HEK293T (cell line): ENCODE measurements at regions not wholly inside any gene's neighbourhood (a gene's known extent, or its start where the extent isn't known, plus 50 kb on each side); places are given as distances from the start of the nearest gene placed in this dataset.

Experiments
- BHLHE40 ChIP-seq: fragments of 450-650 bp; IDR thresholded peaks from 2 replicates; pipeline ENCODE4 v1.6.1; 2016; ENCODE audit warnings: mild to moderate bottlenecking, moderate library complexity, borderline replicate concordance
- ELF4 ChIP-seq: fragments of 450-650 bp; IDR thresholded peaks from 2 replicates; pipeline ENCODE4 v1.6.1; 2017; ENCODE audit warnings: antibody characterized with exemption
- FOXA1 ChIP-seq: fragments of 450-650 bp; IDR thresholded peaks from 2 replicates; pipeline ENCODE4 v1.6.1; 2016; ENCODE audit warnings: mild to moderate bottlenecking
- FOXK2 ChIP-seq: fragments of 450-650 bp; IDR thresholded peaks from 2 replicates; pipeline ENCODE4 v1.6.1; 2016; ENCODE audit warnings: mild to moderate bottlenecking
- FOXM1 ChIP-seq: fragments of 450-650 bp; IDR thresholded peaks from 2 replicates; pipeline ENCODE4 v1.6.1; 2017; ENCODE audit warnings: mild to moderate bottlenecking, borderline replicate concordance
- L3MBTL2 ChIP-seq: fragments of 450-650 bp; conservative IDR thresholded peaks from 2 replicates; pipeline ENCODE4 v1.6.1; 2016; ENCODE audit warnings: mild to moderate bottlenecking
- SP1 ChIP-seq: fragments of 450-650 bp; IDR thresholded peaks from 2 replicates; pipeline ENCODE4 v1.6.1; 2017
- SUZ12 ChIP-seq: fragments of 450-650 bp; IDR thresholded peaks from 2 replicates; pipeline ENCODE4 v1.6.1; 2016; ENCODE audit warnings: mild to moderate bottlenecking
- TARDBP ChIP-seq: fragments of 450-650 bp; IDR thresholded peaks from 2 replicates; pipeline ENCODE4 v1.6.1; 2016

- TF ChIP-seq FOXA1, result no peak
- TF ChIP-seq SUZ12, result no peak
- no peak for TF ChIP-seq L3MBTL2
- TF ChIP-seq FOXK2, result no peak
- no peak for TF ChIP-seq ELF4
- no peak for TF ChIP-seq FOXM1
- no peak for TF ChIP-seq BHLHE40
- no peak for TF ChIP-seq SP1
- no peak for TF ChIP-seq TARDBP
Observed at GRCh38 chr6:170063431-170063830, 227.4 kb downstream of the DLL1 start.
